GM21515 (cell line): ENCODE measurements at regions not wholly inside any gene's neighbourhood (a gene's known extent, or its start where the extent isn't known, plus 50 kb on each side); places are given as distances from the start of the nearest gene placed in this dataset.

Experiments
- ATAC-seq: cut with Tn5 transposase; IDR thresholded peaks from one replicate; pipeline ENCODE4 v1.9.1; 2021; ENCODE audit not compliant: unreplicated experiment

GRCh38 chr10:130756651-130757050 is 554.9 kb downstream of the TCERG1L start:
- no peak for ATAC-seq

GRCh38 chr10:130757271-130757670 is 554.2 kb downstream of the TCERG1L start:
- ATAC-seq = no peak

- ATAC-seq = no peak
Measured at GRCh38 chr10:130757821-130758489, 553.6 kb downstream of the TCERG1L start.

- ATAC-seq = no peak
Measured at GRCh38 chr10:130758529-130758928, 553.0 kb downstream of the TCERG1L start.

- no peak for ATAC-seq
Measured at GRCh38 chr10:130761032-130761575, 550.4 kb downstream of the TCERG1L start.

- no peak for ATAC-seq
Measured at GRCh38 chr10:130761788-130762301, 549.7 kb downstream of the TCERG1L start.

GRCh38 chr10:130762491-130762890 is 549.0 kb downstream of the TCERG1L start:
- ATAC-seq = no peak

GRCh38 chr10:130763071-130763470 is 548.5 kb downstream of the TCERG1L start:
- no peak for ATAC-seq

- no peak for ATAC-seq
Measured at GRCh38 chr10:130763491-130763890, 548.0 kb downstream of the TCERG1L start.

- ATAC-seq = no peak
Measured at GRCh38 chr10:130764651-130765050, 546.9 kb downstream of the TCERG1L start.

- no peak for ATAC-seq
Measured at GRCh38 chr10:130766071-130766470, 545.5 kb downstream of the TCERG1L start.

GRCh38 chr10:130767116-130767730 is 544.3 kb downstream of the TCERG1L start:
- ATAC-seq = no peak

GRCh38 chr10:130769146-130770017 is 542.1 kb downstream of the TCERG1L start:
- ATAC-seq = no peak

GRCh38 chr10:130770018-130770630 is 541.4 kb downstream of the TCERG1L start:
- ATAC-seq = no peak

- no peak for ATAC-seq
Measured at GRCh38 chr10:130771491-130771946, 540.0 kb downstream of the TCERG1L start.

GRCh38 chr10:130772056-130772455 is 539.5 kb downstream of the TCERG1L start:
- no peak for ATAC-seq

- no peak for ATAC-seq
Measured at GRCh38 chr10:130772676-130773075, 538.8 kb downstream of the TCERG1L start.

GRCh38 chr10:130773941-130774340 is 537.6 kb downstream of the TCERG1L start:
- no peak for ATAC-seq

- ATAC-seq = no peak
Measured at GRCh38 chr10:130774871-130775270, 536.6 kb downstream of the TCERG1L start.

- ATAC-seq = no peak
Measured at GRCh38 chr10:130775311-130775710, 536.2 kb downstream of the TCERG1L start.

GRCh38 chr10:130776724-130777123 is 534.8 kb downstream of the TCERG1L start:
- ATAC-seq = no peak
